NCI-H128 (cell line): ENCODE measurements at regions not wholly inside any gene's neighbourhood (a gene's known extent, or its start where the extent isn't known, plus 50 kb on each side); places are given as distances from the start of the nearest gene placed in this dataset.

Source experiments
- DNase-seq: peaks from one replicate; lab custom pipeline; 2025; ENCODE audit not compliant: unreplicated experiment; lab: John Stamatoyannopoulos, UW

DNA sequence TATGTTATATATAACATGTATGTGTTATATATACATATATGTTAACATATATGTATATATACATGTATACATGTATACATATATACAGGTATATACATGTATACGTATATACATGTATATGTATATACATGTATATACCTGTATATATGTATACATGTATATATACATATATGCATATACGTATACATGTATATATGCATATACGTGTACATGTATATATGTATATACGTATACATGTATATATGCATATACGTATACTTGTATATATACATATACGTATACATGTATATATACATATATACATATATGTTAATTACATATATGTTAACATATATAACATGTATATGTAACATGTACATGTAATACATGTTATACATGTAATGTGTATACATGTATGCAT is 1077.3 kb upstream of the ADGRL3 start:
- DNase-seq: no peak

DNA sequence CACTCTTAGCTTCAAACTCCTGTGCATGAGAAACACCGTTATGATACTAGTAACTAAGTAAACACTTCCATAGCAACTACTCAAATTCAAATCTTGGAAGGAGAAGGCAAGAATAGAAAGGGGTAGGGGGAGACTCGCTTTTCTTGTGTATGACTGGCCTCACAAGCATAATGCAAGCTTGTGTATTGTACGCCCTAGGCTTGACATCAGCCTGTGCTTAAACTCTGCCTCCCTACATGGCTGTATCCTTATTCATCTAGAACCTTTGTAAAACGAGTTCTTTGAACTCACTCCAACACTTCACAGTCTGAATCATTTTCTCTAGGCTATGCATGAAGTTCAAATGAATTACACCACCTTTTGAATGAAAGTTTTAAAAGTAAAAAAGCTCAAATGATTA is 1071.2 kb upstream of the ADGRL3 start:
- no peak for DNase-seq

DNA sequence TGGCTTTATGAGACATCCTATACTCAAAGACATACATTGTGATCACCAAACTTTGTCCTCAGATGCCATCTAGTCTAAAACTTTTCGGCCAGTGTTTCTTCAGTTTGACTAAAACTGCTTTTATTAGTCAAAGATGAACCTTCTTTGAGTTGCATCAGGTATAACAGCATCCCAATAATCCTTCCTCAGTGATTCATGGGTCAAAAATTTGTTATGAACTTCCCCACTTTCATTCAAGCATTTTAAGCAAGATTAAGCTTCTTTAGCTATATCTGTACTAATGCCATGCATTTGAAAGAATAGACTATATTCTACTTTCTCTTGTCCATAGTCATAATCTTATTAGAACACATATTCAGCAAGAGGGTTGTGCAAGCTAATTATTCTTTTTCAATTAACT is 1070.4 kb upstream of the ADGRL3 start:
- DNase-seq: no peak

DNA sequence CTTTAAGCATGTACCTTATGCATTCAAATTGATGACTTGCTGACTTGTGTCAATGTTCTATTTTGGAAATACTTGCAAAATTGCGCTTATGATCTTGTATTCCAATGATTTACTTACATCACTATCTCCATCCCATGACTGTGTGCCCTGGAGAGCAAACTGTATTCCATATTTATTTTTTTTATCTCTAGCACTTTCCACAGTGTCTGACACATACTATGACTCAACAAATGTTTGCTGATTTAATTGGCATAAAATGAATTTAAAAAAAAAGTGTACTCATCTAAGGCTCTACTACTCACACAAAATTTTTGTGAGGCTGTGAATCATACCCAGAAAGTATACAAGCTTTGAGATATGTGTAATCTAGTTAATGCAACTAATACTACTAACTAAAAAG is 1066.8 kb upstream of the ADGRL3 start:
- no peak for DNase-seq

DNA sequence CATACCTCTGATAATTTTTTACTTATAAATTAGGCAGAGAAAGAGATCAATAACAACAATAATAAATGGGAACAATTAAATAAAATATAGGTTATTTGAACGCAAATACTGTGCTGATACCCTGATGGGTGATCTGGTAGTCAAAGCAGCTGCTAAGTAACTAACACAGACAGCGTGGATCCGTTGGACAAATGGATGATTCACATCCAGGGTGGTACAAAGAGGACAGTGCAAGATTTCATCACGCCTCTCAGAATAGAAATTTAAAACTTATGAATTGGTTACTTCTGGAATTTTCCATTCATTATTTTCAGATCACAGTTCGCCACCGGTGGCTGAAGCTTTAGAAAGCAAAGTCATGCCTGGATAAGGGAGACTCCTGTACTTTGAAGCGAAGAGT is 1066.0 kb upstream of the ADGRL3 start:
- no peak for DNase-seq

DNA sequence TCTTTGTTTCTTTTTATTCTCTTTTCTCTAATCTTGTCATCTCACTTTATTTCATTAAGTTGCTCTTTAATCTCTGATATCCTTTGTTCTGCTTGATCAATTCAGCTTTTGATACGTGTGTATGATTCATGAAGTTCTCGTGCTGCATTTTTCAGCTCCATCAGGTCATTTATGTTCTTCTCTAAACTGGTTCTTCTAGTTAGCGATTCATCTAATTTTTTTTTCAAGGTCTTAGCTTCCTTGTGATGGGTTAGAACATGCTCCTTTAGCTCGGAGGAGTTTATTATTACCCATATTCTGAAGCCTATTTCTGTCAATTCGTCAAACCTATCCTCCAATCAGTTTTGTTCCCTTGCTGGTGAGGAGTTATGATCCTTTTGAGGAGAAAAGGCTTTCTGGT is 1045.0 kb upstream of the ADGRL3 start:
- no peak for DNase-seq

DNA sequence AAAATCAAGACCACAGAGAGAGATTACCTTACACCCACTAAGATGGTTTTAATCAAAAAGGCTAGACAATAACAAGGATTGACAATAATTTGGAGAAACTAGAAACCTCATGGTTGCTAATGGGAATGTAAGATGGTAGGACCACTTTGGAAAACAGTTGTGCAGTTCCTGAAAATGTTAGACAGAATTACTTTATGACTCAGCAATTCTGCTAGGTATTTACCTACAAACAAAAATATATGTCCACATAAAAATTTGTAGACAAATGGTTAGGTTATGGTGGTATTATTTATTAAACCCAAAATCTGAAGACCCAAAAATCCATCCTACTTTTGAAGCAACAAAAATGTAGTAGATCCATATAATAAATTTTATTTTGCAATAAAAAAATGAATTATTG is 1027.0 kb upstream of the ADGRL3 start:
- no peak for DNase-seq

DNA sequence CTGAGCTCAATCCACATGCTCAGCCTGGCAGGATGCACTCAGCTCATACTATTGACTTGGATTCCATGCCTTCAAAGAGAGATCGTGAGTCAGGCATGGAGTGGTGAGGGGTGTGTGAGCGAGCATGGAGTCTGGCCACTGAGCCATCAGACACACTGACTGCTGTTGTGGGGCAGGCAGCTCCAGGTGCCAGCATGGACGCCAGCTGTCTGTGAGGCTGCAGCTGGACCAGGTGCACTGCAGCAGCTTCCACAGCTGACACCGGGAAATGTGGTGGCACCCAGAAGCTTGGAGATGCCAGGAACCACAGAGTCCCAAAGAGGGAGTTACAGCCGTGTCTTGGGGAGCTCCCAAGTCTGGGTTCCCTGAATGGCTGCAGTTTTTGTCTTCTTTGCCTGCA is 1026.4 kb upstream of the ADGRL3 start:
- no peak for DNase-seq

DNA sequence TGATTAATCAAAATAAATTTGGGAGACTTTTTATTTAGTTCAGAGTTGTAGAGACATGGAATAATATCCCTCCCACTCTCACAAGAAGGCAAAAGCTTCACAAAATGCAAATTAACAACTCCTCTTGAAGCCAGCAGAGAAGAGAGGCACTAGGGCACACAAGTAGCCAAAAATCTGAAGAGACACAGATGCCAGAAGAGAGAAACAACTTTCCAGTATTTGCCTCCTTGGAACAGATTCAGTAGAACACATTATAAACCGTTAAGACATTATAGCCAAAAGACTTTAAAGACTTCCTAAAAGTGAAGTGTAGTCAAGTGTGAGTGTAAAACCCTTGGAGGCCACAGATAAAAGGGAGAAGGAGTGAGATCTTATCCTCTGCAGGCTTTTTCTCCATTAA is 1024.9 kb upstream of the ADGRL3 start:
- no peak for DNase-seq

DNA sequence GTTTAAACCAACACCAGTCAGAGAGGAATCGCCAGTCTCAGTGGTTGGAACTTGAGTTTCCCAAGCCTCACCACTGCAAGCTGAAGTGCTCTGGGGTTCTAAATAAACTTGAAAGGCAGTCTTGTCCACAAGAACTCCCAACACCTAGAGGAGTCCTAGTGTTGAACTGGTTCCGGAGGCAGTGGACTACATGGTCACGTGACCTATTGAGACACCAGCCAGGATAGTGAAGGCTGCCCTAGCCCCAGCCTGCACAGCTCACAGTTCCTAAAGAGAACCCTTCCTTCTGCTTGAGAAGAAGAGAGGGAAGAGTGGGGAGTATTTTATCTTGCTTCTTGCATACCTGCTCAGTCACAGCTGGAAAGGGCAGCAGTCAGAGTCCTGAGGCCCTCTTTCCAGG is 1012.7 kb upstream of the ADGRL3 start:
- no peak for DNase-seq

DNA sequence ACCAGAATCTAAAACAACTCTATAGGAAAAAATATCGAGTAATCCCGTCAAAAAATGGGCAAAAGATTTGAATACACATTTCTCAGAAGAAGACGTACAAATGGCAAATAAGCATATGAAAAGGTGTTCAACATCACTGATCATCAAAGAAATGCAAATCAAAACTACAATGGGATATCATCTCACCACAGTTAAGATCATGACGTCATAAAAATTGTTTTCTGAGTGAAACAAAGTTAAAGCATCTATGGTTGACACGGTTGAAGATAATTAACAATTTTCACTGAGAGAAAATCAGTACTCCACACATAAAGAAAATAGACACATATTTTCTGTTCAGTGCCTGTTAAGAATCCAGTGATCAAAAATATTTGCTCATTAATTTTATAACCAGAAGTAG is 1010.8 kb upstream of the ADGRL3 start:
- DNase-seq: no peak

DNA sequence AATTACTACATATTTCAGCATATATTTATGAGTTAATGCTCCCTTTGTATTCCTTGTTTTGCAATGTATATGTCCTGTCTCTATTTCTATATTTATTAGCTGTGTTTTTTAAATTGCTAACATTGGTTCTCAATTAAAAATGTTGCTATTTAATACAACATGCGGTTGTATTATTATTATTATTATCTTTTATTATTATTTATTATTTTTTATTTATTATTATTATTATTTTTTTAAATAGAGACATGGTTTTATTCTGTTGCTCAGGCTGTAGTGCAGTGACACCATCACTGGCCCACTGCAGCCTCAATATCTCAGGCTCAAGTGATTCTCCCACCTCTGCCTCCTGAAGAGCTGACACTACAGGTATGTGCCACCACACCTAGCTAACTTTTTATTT is 1005.9 kb upstream of the ADGRL3 start:
- DNase-seq: no peak

DNA sequence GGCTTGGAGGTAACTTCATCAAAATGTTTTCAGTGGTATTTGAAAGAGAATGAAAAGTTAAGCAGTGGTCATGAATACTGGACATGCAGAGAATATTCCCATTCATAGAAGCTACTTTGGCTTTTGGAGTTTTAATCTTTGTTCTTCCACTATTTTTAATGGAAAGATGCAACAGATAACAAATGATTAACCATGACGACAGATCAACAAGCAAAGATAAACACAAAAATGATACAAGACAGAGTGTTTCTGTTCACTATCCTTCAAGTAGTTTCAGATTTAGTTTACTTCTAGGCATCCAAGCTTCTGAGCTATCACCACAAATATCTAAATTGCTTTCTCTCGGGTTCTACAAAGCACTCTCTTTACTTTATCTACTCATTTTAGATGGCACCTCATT is 1004.9 kb upstream of the ADGRL3 start:
- no peak for DNase-seq

DNA sequence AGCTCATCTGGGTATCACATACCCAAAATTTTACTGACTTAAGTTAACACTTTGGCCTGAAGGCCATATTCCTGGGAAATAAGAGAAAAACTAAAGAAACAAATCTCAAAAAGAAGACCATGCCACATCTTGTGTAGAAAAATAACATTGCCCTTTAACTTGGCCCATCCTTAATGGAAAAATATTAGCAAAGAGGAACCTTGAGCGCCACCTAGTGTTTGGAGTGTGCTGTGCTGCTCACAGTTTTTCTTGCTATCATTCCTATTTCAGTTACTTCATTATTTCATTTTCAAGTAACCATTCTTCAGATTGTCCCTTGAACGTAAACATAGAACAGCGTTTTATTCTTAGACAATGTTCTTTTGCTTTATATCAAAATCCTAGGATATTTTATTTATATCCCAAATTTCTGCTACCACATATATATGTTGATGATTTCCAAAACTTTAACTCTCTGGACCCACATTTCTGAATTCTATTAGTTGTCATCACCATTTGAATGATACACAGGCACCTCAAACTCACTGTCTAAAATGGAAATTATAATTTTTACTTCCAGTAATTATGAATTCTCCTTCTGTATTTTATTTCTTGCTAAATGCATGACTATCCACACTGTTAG is 999.0 kb upstream of the ADGRL3 start:
- no peak for DNase-seq

DNA sequence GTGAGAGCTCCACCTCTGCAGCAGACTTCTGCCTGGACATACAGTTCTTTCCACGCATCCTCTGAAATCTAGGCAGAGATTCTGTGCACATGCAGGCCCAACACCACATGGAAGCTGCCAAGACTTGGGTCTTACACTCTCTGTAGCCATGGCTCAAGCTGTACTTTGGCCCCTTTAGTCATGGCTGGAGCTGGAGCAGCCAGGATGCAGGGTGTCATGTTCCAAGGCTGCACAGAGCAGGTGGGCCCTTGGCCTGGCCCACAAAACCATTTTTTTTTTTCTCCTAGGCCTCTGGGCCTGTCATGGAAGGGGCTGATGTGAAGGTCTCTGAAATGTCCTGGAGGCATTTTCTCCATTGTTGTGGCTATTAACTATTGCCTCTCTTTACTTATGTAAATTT is 990.5 kb upstream of the ADGRL3 start:
- DNase-seq: no peak

DNA sequence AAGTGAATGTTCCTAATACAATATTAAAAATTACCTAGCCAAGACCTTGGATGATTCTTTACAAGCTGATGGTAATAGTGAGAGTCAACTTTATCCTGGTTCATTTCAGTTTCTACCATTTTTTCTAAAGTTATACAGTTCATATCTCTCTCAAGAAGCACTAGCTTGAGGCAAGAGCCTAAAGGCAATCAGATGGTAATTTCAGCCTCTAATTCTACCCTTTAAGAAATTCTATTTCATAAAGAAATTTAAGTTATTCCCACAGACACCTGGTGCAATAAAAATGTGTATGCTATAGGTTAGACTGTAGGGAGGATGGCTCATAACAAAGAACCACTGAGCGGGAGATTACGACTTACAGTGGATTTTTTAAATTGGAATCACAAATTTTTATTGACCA is 984.2 kb upstream of the ADGRL3 start:
- DNase-seq: no peak

DNA sequence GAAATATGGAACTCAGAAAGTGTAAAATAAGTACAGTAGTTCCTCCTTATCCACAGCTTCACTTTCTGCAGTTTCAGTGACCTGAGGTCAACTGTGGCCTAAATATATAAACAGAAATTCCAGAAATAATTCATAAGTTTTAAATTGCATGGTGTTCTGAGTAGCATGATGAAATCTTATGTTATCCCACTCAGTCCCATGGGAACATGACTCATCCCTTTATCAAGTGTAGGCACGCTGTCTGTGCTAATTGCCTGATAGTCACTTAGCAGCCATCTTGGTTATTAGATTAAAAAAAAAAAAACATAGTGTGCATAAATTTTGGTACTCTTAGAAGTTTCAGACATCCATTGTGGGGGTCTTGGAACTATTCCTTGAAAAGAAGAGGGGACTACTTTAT is 983.4 kb upstream of the ADGRL3 start:
- DNase-seq: no peak

DNA sequence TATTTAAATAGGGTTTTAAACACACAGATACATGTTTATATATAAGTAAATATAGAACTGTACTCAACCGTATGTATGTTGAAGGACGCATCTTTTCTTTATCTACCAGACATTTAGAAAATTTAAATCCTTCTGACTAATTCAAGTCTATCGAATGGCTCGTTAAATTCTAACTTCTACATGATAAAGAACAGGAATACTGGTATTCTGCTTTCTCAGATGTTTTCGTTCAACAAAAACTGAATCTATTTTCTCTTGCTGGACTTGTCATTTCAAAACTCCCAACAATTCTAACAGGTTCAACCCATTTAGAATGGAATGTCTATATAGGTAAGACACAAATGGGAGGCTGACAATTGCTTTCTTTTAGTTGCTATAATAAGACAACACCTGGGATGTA is 978.3 kb upstream of the ADGRL3 start:
- DNase-seq: no peak

DNA sequence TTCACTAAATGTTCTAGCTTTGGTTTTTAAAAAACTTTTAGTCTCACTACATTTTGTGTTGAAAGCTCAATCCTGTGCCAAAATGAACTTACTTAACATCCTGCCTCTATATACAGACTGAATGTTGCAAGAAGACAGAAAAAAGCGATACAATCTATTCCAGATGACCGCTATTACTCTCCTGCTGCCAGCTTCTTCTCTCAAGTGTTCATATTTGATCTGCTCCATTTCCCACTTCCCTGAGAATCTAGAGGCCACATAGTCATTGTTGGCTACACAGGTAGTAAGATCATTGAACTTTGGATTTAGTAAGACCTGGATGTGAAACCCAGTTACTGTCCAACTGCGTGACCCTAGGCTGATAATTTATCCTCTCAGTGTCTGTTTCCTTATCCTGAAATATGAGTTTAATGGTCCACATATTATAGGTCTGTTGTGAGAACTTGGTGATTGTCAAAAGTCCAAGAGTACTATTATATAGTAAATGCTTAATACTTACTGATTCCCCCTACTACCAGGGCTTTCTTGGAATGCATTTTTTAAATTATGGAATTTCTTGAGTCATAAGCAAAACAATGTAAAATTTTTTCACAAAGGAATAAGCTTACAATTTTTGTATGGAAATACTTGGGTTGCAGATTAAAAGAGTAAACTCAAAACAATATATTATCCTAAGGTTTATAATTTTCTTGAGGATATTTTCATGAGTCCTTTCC is 976.8 kb upstream of the ADGRL3 start:
- no peak for DNase-seq

DNA sequence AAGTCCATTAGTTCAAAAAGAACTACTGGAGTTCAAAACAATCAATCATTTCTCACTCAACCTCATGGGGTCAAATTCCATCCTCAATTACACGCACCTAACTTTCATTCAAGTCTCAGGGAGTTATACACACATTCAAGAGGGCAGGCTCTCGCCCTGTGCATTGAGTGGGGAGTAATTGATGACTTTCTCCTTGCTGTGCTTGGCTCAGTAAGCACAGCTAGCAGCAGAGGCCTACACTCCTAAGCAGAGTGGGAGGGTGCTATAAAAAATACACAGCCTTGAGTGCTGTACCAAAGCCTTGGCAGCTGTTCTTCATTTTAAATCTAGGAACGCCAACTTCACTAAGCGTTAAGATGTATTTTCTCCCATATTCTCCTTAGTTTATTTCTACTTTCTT is 958.3 kb upstream of the ADGRL3 start:
- peak; percentile 23 for DNase-seq

DNA sequence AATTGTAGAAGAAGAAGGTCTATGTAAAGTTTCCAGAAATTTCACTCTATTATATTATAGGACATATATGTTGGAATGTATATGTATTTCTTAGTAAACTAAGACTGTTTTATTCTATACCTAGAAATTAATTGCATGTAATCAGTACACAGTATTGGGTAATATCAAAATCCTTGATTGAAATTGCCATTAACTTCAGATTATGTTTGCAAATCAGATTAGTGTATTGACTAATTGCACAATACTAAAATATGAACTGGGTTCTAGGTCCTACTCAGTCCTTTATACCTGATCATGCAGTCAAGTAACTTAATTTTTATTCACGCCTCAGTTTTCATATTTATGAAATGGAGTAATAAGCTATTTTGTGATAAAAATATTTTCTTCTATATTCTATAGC is 950.3 kb upstream of the ADGRL3 start:
- no peak for DNase-seq

DNA sequence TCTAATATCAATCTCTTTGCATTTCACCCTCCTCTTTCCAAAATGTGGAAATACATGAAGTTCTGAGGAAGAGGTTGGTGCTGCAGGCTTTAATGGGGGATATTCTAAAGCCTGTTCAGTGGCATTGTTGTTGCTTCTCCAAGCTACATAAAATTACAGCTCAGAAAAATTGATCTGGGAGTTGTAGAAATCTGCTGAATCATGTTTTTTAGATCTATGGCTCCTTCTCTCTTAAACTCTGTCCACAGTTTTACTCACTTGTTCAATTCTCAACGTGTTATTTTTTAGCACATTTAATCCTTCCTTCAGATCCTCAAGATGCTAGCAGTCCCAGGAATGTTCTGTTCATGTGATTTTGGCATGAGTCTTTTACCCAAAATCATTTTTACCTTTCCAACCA is 949.5 kb upstream of the ADGRL3 start:
- no peak for DNase-seq

DNA sequence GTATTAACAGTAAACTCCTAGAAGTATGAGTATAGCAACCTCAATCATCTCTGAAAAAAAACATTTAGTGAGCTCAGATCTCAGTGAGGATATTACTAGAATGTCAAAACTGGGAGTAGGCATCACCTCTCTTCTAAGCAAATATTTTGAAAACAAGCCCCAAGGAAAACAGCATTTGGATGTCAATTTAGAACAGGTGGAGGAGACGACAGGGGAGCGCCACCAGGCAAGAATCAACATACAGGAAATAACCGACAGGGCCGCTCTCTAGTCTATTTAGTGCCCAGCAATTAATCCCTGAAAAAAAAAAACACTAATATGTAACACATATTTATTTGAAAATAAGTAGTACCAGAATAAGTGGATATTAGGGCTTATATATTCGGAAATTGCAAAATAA is 940.3 kb upstream of the ADGRL3 start:
- no peak for DNase-seq
